Stimulated activated naive B cell treated with anti-CD40 and anti-IgM and Interleukin-4, amounts not matched to agents 10 μg/mL and 1 μg/mL and 100 μg/mL, for 72 hours (primary cell): ENCODE measurements at regions not wholly inside any gene's neighbourhood (a gene's known extent, or its start where the extent isn't known, plus 50 kb on each side); places are given as distances from the start of the nearest gene placed in this dataset.

Experiments
- ATAC-seq, 2 donors: fragments of 150-1000 bp; cut with Tn5 transposase; replicated peaks; 2 replicates each; pipeline ENCODE4 v1.10.0; 2021; ENCODE audit warnings: moderate library complexity in 1 of 2
- DNase-seq: peaks from one replicate; pipeline ENCODE4 v3.0.0; 2021
- H3K27ac Mint-ChIP-seq: one replicate; pipeline ENCODE4 v1.8.0; 2022; ENCODE audit warnings: mild to moderate bottlenecking, mixed read lengths
- H3K27me3 Mint-ChIP-seq, 2 donors: one replicate each; pipeline ENCODE4 v1.8.0; 2022; ENCODE audit warnings: mixed read lengths in 2 of 2
- H3K36me3 Mint-ChIP-seq, 2 donors: one replicate each; pipeline ENCODE4 v1.8.0; 2022; ENCODE audit warnings: mixed read lengths in 2 of 2, mild to moderate bottlenecking in 1 of 2
- H3K4me1 Mint-ChIP-seq, 2 donors: one replicate each; pipeline ENCODE4 v1.8.0; 2022; ENCODE audit warnings: mixed read lengths in 2 of 2, mild to moderate bottlenecking in 1 of 2
- H3K4me3 Mint-ChIP-seq, 2 donors: one replicate each; pipeline ENCODE4 v1.8.0; 2022; ENCODE audit warnings: mild to moderate bottlenecking in 2 of 2, mixed read lengths in 2 of 2, moderate library complexity in 1 of 2
- H3K9me3 Mint-ChIP-seq, 2 donors: one replicate each; pipeline ENCODE4 v1.8.0; 2022; ENCODE audit warnings: mixed read lengths in 2 of 2, mild to moderate bottlenecking in 1 of 2

- no peak for ATAC-seq
Measured at GRCh38 chr15:35141743-35142471, 56.8 kb upstream of the NANOGP8 start.

GRCh38 chr15:35139822-35140221 is 54.7 kb upstream of the NANOGP8 start:
- no peak for ATAC-seq
- Mint-ChIP-seq H3K4me3 (no peak overlapping the region), H3K27ac (no peak overlapping the region), H3K4me1 (no peaks in the 10 kb centered on the region), H3K36me3 (no peaks in the 10 kb centered on the region), H3K27me3 (no peaks in the 10 kb centered on the region), H3K9me3 (no peaks in the 10 kb centered on the region)
- DNase-seq: no peak

More at GRCh38 chr15:35141743-35142471, 56.8 kb upstream of the NANOGP8 start:
- no peaks in the 10 kb centered on the region for H3K27me3 Mint-ChIP-seq
- H3K36me3 Mint-ChIP-seq: no peaks in the 10 kb centered on the region
- no peaks in the 10 kb centered on the region for H3K9me3 Mint-ChIP-seq
- DNase-seq: no peak
- no peaks in the 10 kb centered on the region for H3K4me1 Mint-ChIP-seq
- no peak overlapping the region for H3K4me3 Mint-ChIP-seq
- no peak overlapping the region for H3K27ac Mint-ChIP-seq

- peaks cover under 1 to 1% of the 10 kb centered on the region in 2 donors for H3K9me3 Mint-ChIP-seq
- H3K4me1 Mint-ChIP-seq: no peaks in the 10 kb centered on the region
- DNase-seq (no peak), ATAC-seq (no peak)
- H3K27ac Mint-ChIP-seq: no peak overlapping the region
- H3K36me3 Mint-ChIP-seq: peaks cover 0 to under 1% of the 10 kb centered on the region in 2 donors
- peaks cover 0 to 1% of the 10 kb centered on the region in 2 donors for H3K27me3 Mint-ChIP-seq
- no peak overlapping the region for H3K4me3 Mint-ChIP-seq
Measured at GRCh38 chr15:35137190-35137574, 52.1 kb upstream of the NANOGP8 start.

- Mint-ChIP-seq H3K4me3 (no peak overlapping the region), H3K36me3 (peaks cover 0 to 7% of the 10 kb centered on the region in 2 donors), H3K27me3 (peaks cover 0 to 8% of the 10 kb centered on the region in 2 donors), H3K9me3 (peaks cover 4 to 6% of the 10 kb centered on the region in 2 donors), H3K27ac (no peak overlapping the region), H3K4me1 (no peaks in the 10 kb centered on the region)
- DNase-seq: no peak
- peak; percentile 94 to 96 for ATAC-seq
Measured at GRCh38 chr15:35136321-35137189, 51.5 kb upstream of the NANOGP8 start.
